ENCODE measurements at regions not wholly inside any gene's neighbourhood (a gene's known extent, or its start where the extent isn't known, plus 50 kb on each side); places are given as distances from the start of the nearest gene placed in this dataset.

- TF ChIP-seq RFX5 (IDR thresholded peaks at IDR 0.05; ENCODE audit: borderline replicate concordance, low read depth, low read length) (no peak), MAX (IDR thresholded peaks at IDR 0.05) (no peak), SIRT6 (IDR thresholded peaks at IDR 0.05; ENCODE audit: low read length) (no peak), TAF1 (IDR thresholded peaks at IDR 0.05; ENCODE audit: low read depth, low read length) (no peak), SAP30 (IDR thresholded peaks at IDR 0.05; ENCODE audit: insufficient read depth, insufficient replicate concordance, low read length) (no peak), PHF8 (conservative IDR thresholded peaks at IDR 0.05; ENCODE audit: low read depth, low read length) (no peak), SIX5 (IDR thresholded peaks at IDR 0.05; ENCODE audit: low read depth, low read length) (no peak)
These were observed 223.3 kb upstream of the IRX1 start (continued) for GRCh38 chr5:3372289-3372688.
